ENCODE measurements at regions not wholly inside any gene's neighbourhood (a gene's known extent, or its start where the extent isn't known, plus 50 kb on each side); places are given as distances from the start of the nearest gene placed in this dataset.
"Not testable (repeated sequence)": the region's sequence is repeated elsewhere in the genome, so short reads cannot be mapped to it uniquely, and the experiment has no call there.

DNA sequence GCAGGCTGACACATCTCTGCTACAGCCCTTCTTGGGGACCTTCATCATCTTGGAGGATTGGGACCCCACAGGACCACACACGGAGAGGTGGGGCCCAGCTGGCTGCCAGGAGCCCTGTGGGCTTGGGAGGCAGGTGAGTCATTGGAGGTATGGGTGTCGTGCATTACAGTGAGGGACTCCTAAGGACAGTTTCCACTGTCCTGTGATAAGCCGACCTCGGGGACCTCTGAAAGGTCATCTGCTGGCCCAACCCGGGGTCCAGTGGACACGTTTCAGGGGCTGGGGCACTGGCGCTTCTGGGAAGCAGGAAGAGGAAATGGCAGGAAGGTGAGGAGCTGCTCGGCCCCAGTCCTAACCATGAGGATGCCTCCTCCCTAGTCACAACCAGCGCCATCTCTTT is 238.0 kb downstream of the BCL11B start:
- H3K4me3 ChIP-seq (ENCODE audit: low read depth in 1 of 3, low read length in 3 of 3): no peak overlapping the region
- H3K9me3 ChIP-seq (ENCODE audit: control insufficient read depth in 2 of 2, insufficient read depth in 1 of 2, low read depth in 1 of 2, low read length in 1 of 2): no peaks in the 10 kb centered on the region
- peaks cover 0 to 4% (median 0%) of the 10 kb centered on the region in 3 donors for H3K27me3 ChIP-seq (ENCODE audit: control insufficient read depth in 3 of 3, insufficient read depth in 3 of 3, low read length in 3 of 3)
- no peaks in the 10 kb centered on the region for H3K4me1 ChIP-seq (ENCODE audit: control insufficient read depth in 3 of 3, insufficient read depth in 2 of 3, low read depth in 1 of 3, low read length in 2 of 3)
- FAIRE-seq: no peak
- 80 to 84% (median 83%) methylated on average over 9 of the region's 9 CpGs for WGBS, 3 donors
- no peak overlapping the region for H3K27ac ChIP-seq (ENCODE audit: low read depth in 1 of 3, low read length in 2 of 3)
- H3K36me3 ChIP-seq (ENCODE audit: control insufficient read depth in 3 of 3, insufficient read depth in 2 of 3, low read depth in 1 of 3, low read length in 3 of 3): no peaks in the 10 kb centered on the region
- no peak for DNase-seq

DNA sequence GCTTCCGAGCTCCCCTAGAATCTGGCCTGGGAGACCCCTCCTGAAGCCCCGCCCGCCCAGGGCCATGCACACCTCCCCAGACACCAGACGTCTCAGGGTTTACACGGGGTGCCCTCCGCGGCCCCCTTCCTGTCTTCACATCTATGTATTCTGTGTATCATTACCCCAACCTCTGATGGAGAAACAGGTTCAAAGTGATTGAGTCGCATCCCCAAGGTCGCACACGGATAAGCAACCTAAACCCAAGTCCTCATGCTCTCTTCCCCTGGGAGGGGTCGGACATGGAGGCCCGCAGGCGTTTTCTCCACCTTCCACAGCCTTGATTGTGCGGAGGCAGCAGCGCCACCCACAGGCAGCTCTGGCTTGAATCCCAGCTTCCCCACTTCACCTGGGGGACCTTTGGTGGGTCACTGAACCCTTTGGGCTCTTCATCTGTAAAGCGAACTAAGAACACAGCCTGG is 237.3 kb downstream of the BCL11B start:
- no peak for FAIRE-seq
- no peaks in the 10 kb centered on the region for H3K36me3 ChIP-seq (ENCODE audit: control insufficient read depth in 3 of 3, insufficient read depth in 2 of 3, low read depth in 1 of 3, low read length in 3 of 3)
- peak overlapping the region in 1 of 3 donors; percentile 19 for H3K27ac ChIP-seq (ENCODE audit: low read depth in 1 of 3, low read length in 2 of 3)
- H3K27me3 ChIP-seq (ENCODE audit: control insufficient read depth in 3 of 3, insufficient read depth in 3 of 3, low read length in 3 of 3): peaks cover 0 to 4% (median 0%) of the 10 kb centered on the region in 3 donors
- no peak overlapping the region for H3K4me3 ChIP-seq (ENCODE audit: low read depth in 1 of 3, low read length in 3 of 3)
- 87 to 90% (median 87%) methylated on average over 16 of the region's 16 CpGs for WGBS, 3 donors
- no peaks in the 10 kb centered on the region for H3K9me3 ChIP-seq (ENCODE audit: control insufficient read depth in 2 of 2, insufficient read depth in 1 of 2, low read depth in 1 of 2, low read length in 1 of 2)
- DNase-seq: no peak
- H3K4me1 ChIP-seq (ENCODE audit: control insufficient read depth in 3 of 3, insufficient read depth in 2 of 3, low read depth in 1 of 3, low read length in 2 of 3): no peaks in the 10 kb centered on the region

DNA sequence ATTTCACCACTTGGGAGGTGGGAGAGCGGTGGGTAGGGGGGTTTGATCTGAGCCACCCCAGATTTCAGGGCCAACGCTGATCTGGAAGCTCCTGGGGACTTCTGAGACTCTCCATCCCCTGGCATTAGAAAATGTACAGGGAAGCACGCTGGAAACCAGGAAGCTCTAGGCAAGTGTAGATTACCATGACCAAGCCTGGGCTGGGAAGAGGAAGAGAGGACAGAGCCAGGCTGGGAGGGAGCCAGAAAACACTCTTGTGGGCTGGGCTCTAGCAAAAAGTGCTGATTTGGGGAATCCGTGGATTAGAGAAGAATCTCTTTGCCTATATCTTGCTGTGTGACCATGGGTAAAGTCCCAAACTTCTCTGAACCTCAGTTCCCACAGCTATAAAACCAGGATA is 236.7 kb downstream of the BCL11B start:
- WGBS, 3 donors: 58 to 63% (median 58%) methylated on average over 4 of the region's 4 CpGs
- Histone ChIP-seq H3K27ac (ENCODE audit: low read depth in 1 of 3, low read length in 2 of 3) (peak overlapping the region in 1 of 3 donors; percentile 59), H3K27me3 (ENCODE audit: control insufficient read depth in 3 of 3, insufficient read depth in 3 of 3, low read length in 3 of 3) (peaks cover 0 to 4% (median 0%) of the 10 kb centered on the region in 3 donors), H3K4me1 (ENCODE audit: control insufficient read depth in 3 of 3, insufficient read depth in 2 of 3, low read depth in 1 of 3, low read length in 2 of 3) (no peaks in the 10 kb centered on the region), H3K36me3 (ENCODE audit: control insufficient read depth in 3 of 3, insufficient read depth in 2 of 3, low read depth in 1 of 3, low read length in 3 of 3) (no peaks in the 10 kb centered on the region), H3K9me3 (ENCODE audit: control insufficient read depth in 2 of 2, insufficient read depth in 1 of 2, low read depth in 1 of 2, low read length in 1 of 2) (no peaks in the 10 kb centered on the region), H3K4me3 (ENCODE audit: low read depth in 1 of 3, low read length in 3 of 3) (no peak overlapping the region)
- peak in 1 of 2 donors; percentile 10 for DNase-seq
- FAIRE-seq: no peak

DNA sequence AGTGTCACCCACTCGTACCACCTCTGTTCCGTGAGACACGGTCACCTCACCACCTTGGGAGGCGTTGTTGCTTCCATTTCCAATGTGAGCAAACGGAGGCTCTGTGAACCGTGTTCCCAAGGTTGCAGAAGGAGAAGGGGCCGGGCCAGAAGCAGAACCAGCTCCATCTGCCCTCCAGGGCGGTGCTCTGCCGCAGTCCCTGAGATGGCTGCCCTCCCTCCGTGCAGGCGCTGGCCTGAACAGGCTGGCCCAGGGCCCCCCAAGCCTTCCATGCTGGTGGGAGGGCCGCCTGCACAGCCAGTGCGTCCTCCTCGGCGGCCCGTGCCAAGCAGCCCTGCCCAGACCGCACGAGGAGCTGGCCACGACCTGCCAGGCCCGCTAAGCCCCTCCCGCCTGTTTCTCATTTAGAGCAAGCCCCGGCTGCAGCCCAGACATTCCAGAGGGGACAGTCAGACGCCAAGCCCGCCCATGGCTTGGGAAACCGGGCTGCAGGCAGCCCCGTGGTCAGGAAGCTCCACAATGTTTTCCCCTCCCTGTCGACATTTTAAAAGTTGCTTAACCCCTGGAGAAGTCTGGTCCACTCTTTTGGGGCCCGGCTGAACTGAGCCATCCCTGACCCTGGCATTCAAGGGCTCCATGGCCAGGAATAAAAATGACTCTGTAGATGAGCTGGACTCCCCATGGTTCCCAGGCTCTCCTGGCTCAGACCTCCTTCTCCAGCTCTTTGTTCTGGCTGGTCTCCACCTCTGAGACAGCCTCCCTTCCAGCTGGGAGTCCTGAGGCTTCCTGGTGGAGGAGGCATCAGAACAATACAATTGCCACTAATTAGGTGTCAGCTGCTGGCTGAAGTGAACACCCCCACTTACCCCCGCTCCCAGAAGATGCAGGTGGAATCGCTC is 236.0 kb downstream of the BCL11B start:
- no peak for FAIRE-seq

DNA sequence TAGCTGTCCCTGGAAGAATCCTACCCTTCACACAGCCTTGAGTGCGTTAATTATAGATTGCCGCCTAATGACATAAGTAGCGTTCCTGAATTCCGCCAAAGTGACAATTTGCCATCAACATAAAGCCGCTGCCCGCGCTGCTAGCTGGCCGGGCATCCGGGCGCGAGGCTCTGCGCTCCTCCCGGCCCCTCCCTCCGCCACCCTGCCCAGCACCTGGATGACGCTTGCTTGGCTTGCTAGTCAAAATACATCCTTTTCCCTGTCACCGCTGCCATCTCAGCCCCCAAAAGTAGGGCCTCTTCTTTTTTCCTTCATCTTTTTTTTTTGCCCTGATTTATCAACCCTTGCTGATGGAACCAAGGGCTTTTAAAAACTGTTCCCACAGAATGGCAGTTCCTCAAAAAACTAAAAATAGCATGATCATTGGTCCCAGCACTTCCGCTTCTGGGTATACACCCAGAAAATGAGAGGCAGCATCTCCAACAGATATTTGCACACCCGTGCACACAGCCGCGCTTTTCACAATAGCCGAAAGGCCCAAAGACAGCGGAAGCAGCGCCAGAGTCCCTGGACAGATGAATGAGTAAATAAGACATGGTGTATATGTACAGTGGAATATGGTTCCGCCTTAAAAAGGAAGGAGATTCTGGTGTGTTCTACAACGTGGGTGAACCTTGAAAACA is 235.2 kb downstream of the BCL11B start:
- Histone ChIP-seq H3K27me3 (ENCODE audit: control insufficient read depth in 3 of 3, insufficient read depth in 3 of 3, low read length in 3 of 3) (peaks cover 0 to 4% (median 0%) of the 10 kb centered on the region in 3 donors), H3K27ac (ENCODE audit: low read depth in 1 of 3, low read length in 2 of 3) (peak overlapping the region in 1 of 3 donors; percentile 59), H3K36me3 (ENCODE audit: control insufficient read depth in 3 of 3, insufficient read depth in 2 of 3, low read depth in 1 of 3, low read length in 3 of 3) (no peaks in the 10 kb centered on the region), H3K9me3 (ENCODE audit: control insufficient read depth in 2 of 2, insufficient read depth in 1 of 2, low read depth in 1 of 2, low read length in 1 of 2) (no peaks in the 10 kb centered on the region), H3K4me3 (ENCODE audit: low read depth in 1 of 3, low read length in 3 of 3) (no peak overlapping the region), H3K4me1 (ENCODE audit: control insufficient read depth in 3 of 3, insufficient read depth in 2 of 3, low read depth in 1 of 3, low read length in 2 of 3) (no peaks in the 10 kb centered on the region)
- DNase-seq: no peak
- FAIRE-seq: no peak
- WGBS, 3 donors: 84 to 89% (median 86%) methylated on average over 25 of the region's 25 CpGs

More for the DNA sequence above, 236.0 kb downstream of the BCL11B start:
- peaks cover 0 to 4% (median 0%) of the 10 kb centered on the region in 3 donors for H3K27me3 ChIP-seq (ENCODE audit: control insufficient read depth in 3 of 3, insufficient read depth in 3 of 3, low read length in 3 of 3)
- no peaks in the 10 kb centered on the region for H3K4me1 ChIP-seq (ENCODE audit: control insufficient read depth in 3 of 3, insufficient read depth in 2 of 3, low read depth in 1 of 3, low read length in 2 of 3)
- peak in 1 of 2 donors; percentile 7 for DNase-seq
- H3K36me3 ChIP-seq (ENCODE audit: control insufficient read depth in 3 of 3, insufficient read depth in 2 of 3, low read depth in 1 of 3, low read length in 3 of 3): no peaks in the 10 kb centered on the region
- WGBS, 3 donors: 43 to 64% (median 56%) methylated on average over 30 of the region's 30 CpGs
- no peaks in the 10 kb centered on the region for H3K9me3 ChIP-seq (ENCODE audit: control insufficient read depth in 2 of 2, insufficient read depth in 1 of 2, low read depth in 1 of 2, low read length in 1 of 2)
- peak overlapping the region in 1 of 3 donors; percentile 59 for H3K27ac ChIP-seq (ENCODE audit: low read depth in 1 of 3, low read length in 2 of 3)
- H3K4me3 ChIP-seq (ENCODE audit: low read depth in 1 of 3, low read length in 3 of 3): no peak overlapping the region

DNA sequence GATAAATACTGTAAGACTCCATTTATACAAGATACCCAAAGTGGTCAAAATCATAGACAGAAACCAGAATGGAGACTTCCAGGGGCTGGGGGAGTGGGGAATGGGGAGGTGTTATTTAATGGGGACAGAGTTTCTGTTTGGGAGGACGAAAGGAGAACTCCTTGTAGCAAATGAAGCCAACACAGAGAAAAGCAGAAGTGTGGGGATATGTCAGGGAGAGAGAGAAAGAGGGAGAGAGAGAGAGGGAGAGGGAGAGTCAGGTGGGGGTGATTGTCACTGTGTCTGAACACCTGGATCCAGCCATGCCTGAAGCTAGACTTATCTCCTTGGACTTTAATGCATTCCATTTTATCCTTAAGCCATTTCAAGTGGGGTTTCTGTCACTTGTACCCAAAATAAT is 234.7 kb downstream of the BCL11B start:
- DNase-seq; H3K27ac ChIP-seq (ENCODE audit: low read depth in 1 of 3, low read length in 2 of 3); H3K27me3 ChIP-seq (ENCODE audit: control insufficient read depth in 3 of 3, insufficient read depth in 3 of 3, low read length in 3 of 3); H3K9me3 ChIP-seq (ENCODE audit: control insufficient read depth in 2 of 2, insufficient read depth in 1 of 2, low read depth in 1 of 2, low read length in 1 of 2); H3K36me3 ChIP-seq (ENCODE audit: control insufficient read depth in 3 of 3, insufficient read depth in 2 of 3, low read depth in 1 of 3, low read length in 3 of 3); H3K4me3 ChIP-seq (ENCODE audit: low read depth in 1 of 3, low read length in 3 of 3); FAIRE-seq; H3K4me1 ChIP-seq (ENCODE audit: control insufficient read depth in 3 of 3, insufficient read depth in 2 of 3, low read depth in 1 of 3, low read length in 2 of 3): not testable (repeated sequence)
- 84 to 89% (median 87%) methylated on average over 1 of the region's 1 CpG for WGBS, 3 donors

DNA sequence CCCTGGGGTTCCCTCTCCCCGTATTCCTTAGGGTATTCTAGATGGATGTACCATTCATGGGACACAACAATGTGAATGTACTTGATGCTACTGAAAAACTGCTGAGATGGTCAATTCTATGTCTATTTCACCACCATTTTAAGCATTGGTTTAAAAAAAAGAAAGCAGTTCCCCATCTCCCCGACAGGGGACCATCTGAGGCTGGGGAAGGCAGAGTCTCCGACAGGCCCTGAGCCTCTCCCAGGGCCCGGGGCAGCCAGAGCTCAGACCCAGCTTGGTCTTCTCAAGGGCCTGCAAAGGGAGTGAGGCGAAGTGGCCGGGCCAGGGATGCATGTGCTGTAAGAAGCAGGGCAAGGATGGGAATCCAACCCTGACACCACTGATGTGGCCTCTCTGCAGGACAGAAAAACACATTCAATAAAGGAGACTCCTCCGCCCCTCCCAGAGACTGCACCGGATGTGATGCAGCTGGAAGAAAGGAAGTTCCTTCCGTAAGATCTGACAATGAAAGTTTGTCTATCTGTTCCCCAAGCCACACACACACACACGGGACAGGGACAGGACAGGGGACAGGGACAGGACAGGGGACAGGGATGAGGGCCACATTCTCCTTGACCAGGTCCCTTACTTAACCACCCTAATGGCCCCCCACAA is 234.1 kb downstream of the BCL11B start:
- FAIRE-seq (no peak), DNase-seq (no peak)
- Histone ChIP-seq H3K27me3 (ENCODE audit: control insufficient read depth in 3 of 3, insufficient read depth in 3 of 3, low read length in 3 of 3) (peaks cover 0 to 4% (median 0%) of the 10 kb centered on the region in 3 donors), H3K4me3 (ENCODE audit: low read depth in 1 of 3, low read length in 3 of 3) (no peak overlapping the region), H3K9me3 (ENCODE audit: control insufficient read depth in 2 of 2, insufficient read depth in 1 of 2, low read depth in 1 of 2, low read length in 1 of 2) (no peaks in the 10 kb centered on the region), H3K27ac (ENCODE audit: low read depth in 1 of 3, low read length in 2 of 3) (no peak overlapping the region), H3K4me1 (ENCODE audit: control insufficient read depth in 3 of 3, insufficient read depth in 2 of 3, low read depth in 1 of 3, low read length in 2 of 3) (no peaks in the 10 kb centered on the region), H3K36me3 (ENCODE audit: control insufficient read depth in 3 of 3, insufficient read depth in 2 of 3, low read depth in 1 of 3, low read length in 3 of 3) (no peaks in the 10 kb centered on the region)
- WGBS, 3 donors: 68 to 83% (median 82%) methylated on average over 10 of the region's 10 CpGs

DNA sequence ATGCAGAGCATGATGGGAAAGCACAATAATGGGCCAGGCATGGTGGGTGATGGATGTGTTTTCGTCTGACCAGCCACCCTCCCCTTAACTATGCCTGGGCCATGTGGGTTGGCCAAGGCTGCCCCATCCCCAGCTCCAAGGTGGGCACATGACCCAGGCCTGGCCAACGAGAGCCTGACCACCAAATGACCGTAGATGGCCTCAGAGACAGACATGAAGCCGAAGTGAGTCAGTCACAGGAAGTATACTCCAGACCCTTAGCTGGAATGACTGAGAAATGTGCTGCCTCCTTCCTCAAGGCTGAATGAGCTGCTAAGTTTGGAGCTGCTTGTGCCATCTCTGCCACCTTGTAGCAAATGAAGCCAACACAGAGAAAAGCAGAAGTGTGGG is 233.6 kb downstream of the BCL11B start:
- no peaks in the 10 kb centered on the region for H3K9me3 ChIP-seq (ENCODE audit: control insufficient read depth in 2 of 2, insufficient read depth in 1 of 2, low read depth in 1 of 2, low read length in 1 of 2)
- H3K27me3 ChIP-seq (ENCODE audit: control insufficient read depth in 3 of 3, insufficient read depth in 3 of 3, low read length in 3 of 3): peaks cover 0 to 4% (median 0%) of the 10 kb centered on the region in 3 donors
- 61 to 72% (median 66%) methylated on average over 4 of the region's 4 CpGs for WGBS, 3 donors
- H3K36me3 ChIP-seq (ENCODE audit: control insufficient read depth in 3 of 3, insufficient read depth in 2 of 3, low read depth in 1 of 3, low read length in 3 of 3): no peaks in the 10 kb centered on the region
- H3K4me1 ChIP-seq (ENCODE audit: control insufficient read depth in 3 of 3, insufficient read depth in 2 of 3, low read depth in 1 of 3, low read length in 2 of 3): no peaks in the 10 kb centered on the region
- no peak for DNase-seq
- no peak for FAIRE-seq
- no peak overlapping the region for H3K27ac ChIP-seq (ENCODE audit: low read depth in 1 of 3, low read length in 2 of 3)
- no peak overlapping the region for H3K4me3 ChIP-seq (ENCODE audit: low read depth in 1 of 3, low read length in 3 of 3)
